CD4-positive, alpha-beta T cell treated with Interferon alpha-2 for 1 hour (primary cell): ENCODE measurements at regions not wholly inside any gene's neighbourhood (a gene's known extent, or its start where the extent isn't known, plus 50 kb on each side); places are given as distances from the start of the nearest gene placed in this dataset.

Experiments
- DNase-seq, 2 donors: peaks; one replicate each; pipeline ENCODE4 v3.0.0-alpha.2; 2020 to 2022

DNA sequence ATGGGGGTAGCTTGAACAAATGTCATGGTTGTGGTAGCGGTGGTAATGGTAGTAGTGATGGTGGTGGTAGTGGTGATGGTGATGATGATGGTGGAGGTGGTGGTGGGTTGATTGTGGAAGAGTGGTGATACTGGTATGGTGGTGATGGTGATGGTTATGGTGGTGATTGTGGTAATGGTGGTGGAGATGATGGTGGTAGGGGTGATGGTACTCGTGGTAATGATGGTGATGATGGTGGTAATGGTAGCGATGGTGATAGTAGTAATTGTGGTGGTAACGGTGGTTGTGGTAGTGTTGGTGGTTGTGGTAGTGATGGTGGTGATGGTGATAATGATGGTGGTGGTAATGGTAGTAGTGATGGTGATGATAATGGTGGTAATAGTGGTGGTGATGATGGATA is 65.7 kb upstream of the SDK1 start:
- no peak for DNase-seq

DNA sequence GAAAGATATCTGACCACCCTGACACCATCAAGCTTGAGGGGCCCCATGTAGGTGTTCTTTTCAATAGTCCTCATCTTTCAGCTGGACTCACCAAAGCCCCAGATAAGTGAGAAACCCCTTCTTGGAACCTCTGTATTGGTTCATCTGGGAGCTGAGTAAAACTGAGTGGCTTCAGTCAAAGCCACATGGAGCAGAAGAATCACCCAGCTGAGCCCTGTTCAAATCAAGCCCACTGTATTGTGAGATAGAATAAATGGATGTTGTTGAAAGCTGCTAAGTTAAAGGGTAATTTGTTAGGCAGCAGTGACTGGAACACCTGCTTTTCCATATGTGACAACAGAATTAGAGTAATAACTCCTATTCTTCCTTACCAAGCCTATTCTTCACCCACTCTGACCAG is 64.8 kb upstream of the SDK1 start:
- no peak for DNase-seq

DNA sequence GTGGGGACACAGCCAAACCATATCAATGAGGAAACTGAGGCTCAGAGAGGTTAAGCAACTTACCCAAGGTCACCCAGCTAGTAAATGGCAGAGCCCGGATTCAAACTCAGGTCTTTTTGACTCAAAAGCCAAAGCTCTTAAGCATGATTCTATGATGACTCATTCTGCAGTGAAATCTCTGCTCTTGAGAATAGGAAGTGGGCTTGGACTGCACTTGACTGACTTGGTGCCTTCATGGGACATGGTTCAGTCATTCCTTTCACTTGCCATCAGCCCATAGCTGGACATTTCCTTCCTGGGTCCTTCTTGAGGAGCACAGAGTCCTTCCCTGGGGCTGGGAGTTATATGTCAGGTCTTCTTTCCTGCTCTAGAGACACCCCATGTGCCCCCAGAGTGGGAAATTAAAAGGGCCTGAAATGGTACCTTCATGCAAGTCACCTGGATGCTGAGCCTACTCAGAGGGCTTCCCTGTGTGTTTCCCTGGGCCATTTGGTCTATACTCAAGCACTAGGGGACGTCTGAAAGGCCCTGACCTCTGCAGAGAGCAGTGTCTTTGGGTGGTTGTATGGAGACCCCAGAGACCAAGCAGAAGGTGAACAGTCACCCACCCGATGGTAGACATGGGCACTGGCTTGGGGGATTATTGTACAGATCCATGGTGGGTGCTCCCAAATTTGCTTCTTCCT is 62.4 kb upstream of the SDK1 start:
- DNase-seq: no peak

DNA sequence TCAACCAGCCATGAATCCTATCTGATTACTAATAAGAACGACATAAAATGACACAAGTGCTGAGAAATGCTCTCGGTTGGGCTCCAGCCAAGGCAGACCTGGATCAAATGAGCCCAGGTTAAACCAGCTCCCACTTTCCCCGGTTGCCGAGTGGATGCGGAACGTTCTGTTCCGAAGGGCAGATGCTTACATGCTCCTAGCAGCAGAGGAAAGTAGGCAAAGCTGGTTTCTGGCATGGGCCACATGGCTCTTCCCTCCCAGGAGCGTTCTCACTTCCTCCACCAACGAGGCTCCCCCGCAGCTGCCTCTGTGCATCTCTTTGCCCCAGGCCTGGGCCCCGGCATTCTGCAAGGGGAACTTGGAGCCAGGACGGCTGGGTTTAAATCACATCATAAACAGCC is 61.8 kb upstream of the SDK1 start:
- no peak for DNase-seq

DNA sequence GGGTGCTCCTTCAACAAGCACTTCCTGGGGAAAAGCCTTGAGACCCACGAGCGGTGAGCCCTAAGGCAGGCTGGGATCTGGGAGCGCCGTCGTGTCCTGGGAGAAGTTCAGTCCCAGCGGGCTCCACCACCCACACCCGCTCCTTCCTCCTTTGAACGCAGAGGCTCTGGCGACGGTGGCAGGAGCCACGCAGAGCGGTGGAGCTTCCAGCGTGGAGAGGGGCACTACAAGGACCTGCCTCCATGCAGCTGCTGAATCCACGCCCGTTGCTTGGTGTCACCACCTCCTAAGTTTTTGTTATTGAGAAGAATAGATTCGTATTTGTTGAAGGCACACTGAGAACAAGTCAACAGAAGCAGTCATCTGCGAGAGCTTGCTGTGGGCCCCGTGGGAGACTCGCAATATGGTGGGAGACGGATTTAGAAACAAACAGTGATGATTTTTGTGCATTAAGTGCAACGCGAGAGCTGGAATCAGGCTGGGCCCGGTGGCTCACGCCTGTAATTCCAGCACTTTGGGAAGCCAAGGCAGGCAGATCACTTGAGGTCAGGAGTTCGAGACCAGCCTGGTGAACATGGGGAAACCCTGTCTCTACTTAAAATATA is 60.1 kb upstream of the SDK1 start:
- DNase-seq: no peak

DNA sequence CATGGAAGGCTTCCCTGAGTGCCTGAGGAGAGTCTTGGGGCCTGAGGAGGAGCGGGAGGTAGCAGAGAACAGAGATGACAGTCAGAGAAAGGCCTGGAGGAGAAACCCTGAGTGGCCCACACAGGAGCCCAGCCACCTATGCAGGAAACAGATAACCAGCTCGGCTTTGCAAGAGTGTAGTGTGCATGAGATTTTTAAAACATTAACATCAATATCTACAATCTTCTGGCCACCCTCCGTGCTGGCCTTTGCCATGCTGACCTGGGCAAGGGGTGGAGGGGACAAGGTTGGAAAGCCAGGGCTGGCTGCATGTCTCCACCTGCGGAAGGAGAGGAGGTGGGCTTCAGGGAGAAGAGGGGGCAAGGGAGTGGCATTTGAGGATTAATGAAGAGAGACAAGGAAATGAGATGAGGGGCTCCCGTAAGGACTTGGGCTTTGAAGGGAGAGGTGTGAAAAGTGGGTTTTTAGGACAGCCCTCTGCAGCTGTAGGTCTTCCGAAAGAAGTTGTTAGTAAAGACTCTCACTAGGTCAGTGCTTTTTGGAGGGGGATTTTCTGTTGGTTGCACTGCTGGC is 59.3 kb upstream of the SDK1 start:
- no peak for DNase-seq

DNA sequence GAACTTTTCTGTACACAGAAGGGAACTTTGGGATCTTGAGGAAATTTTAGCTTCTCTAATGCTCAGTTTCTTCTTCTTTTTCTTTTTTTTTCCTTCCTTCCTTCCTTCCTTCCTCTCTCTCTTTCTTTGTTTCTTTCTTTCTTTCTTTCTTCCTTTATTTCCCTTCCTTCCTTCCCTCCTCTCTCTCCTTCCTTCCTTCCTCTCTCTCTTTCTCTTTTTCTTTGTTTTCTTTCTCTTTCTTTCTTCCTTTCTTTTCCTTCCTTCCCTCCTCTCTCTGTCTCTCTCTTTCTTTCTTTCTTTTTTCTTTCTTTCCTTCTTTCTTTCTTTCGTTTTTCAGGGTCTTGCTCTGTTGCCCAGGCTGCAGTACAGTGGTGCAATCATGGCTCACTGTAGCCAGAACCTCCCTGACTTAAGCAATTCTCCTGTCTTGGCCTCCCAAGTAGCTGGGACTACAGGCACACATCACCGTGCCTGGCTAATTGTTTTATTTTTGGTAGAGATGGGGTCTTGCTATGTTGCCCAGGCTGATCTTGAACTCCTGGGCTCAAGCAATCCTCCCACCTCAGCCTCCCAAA is 58.6 kb upstream of the SDK1 start:
- no peak for DNase-seq

DNA sequence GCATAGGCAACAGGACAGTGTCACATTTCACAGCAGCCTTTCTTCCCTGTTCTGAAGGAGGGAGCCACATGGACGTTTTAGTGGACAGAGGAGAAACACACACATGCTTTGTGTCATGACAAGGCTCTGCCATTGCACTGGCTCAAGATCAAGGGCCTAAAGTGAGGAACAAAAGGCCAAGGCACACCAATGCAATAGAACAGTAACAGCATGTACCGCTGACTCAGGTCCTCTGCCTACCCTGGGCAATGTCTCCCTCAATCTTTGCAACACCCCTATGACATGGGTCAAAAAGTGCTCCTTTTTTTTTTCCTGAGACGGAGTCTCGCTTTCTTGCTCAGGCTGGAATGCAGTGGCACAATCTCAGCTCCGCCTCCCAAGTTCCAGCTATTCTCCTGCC is 57.8 kb upstream of the SDK1 start:
- DNase-seq: no peak

DNA sequence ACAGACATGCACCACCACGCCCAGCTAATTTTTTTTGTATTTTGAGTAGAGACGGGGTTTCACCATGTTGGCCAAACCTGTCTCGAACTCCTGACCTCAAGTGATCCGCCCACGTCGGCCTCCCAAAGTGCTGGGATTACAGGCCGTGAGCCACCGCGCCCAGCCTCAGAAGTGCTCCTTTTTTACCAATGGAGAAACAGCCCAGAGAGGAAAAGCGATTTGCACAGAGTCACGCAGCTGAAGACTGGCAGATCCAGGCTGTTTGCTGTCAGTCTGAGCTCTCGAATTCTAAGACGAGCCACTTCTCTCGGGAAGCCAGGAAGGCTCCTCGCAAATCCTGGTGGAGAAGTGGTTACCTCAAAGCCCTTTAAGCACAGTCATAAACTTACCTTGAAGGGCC is 57.4 kb upstream of the SDK1 start:
- no peak for DNase-seq

DNA sequence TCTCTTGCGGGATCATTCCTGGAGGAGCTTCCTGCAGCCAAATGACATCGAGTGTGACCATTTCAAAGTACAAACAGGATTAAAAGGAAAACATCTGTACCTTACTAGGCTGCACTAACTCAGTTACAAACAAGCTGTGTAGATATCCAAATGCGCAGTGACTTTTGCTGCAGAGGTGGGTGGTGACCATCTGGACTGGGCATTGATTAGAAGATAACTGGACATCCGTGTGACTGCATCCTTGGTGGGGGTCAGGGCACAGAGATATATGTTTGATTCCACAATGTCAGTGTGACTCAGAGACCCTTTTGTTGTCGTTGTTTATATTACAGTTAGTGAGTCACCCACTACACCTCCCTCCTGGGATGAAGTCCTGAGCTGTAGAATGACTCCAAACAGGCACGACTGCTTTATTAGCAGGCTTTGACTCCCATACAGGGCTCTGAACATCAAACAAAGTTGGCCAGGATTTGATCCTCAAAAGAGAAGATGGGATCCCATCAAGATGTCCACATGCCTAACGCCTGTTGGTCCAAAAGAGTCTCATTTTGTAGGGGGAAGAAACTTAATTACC is 56.7 kb upstream of the SDK1 start:
- no peak for DNase-seq

DNA sequence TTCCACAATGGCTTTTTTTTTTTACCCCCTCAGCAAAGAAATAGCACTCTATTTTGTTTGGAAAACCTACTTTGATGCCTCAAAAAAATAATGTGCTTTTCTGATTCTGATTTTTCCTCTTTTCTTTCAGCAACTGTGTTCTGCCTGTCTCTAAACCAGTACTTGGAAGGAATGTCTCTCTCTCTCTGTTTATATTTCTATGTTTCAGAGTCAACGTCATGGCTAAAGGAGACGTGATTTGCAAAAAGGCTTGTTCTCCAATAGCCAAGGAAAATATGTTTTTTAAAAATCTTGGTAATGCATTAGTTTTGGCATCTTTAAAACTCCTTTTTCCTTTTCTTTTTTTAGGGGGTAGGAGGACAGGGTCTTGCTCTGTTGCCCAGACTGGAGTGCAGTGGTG is 56.0 kb upstream of the SDK1 start:
- no peak for DNase-seq

DNA sequence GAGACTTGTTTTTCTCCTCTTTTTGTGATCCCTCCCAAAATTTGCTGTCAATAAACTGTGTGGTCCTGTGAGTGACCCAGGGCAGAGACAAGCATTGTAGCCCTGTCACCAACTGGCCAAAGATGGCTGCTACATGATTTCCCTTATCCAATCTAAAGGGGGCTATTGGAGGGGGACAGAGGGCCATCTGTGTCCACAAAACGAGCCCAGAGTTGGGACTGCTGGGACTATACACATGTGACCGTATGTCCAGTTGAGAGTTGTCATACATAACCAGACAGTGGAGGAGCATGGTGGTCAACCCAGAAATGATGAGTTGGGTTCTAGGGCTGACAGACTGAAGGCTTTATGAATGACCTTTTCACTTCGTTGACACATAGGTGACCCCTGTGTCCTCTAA is 55.3 kb upstream of the SDK1 start:
- no peak for DNase-seq

DNA sequence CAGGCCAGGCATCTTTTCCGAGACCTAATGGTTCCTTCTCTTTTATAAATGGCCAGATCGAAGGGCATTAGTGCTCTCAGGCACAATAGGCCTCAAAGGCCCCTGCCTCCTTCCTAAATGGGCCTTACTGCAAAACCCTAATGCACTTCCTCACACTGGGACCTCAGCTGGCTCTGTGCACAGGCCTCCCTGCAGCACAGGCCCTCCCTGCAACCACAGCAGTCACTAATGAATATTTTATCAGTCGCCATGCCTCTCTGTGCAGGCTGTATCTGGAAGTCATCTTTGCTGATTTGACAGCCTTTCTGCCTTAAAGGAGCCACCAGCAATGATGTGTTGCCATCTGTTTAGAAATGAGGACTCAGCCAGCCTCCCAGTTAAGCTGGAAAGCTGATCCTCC is 54.9 kb upstream of the SDK1 start:
- DNase-seq: no peak

DNA sequence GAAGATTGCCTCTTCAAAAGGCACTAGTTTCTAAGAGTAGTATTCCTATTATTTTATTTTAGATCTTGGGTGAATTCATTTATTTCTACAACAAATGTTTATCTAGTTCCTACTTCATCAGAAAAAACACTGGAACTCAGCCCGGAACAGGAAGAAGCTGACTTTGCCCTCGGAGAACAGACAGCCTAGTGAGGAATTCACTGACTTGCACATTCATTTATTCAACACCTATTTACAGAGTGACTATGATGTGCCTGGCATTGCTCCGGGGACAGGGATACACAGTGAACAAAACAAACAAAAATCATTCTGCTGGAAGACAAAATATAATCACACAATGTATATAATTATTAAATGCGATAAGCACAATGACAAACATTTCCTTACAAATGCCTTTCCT is 54.4 kb upstream of the SDK1 start:
- DNase-seq: no peak

DNA sequence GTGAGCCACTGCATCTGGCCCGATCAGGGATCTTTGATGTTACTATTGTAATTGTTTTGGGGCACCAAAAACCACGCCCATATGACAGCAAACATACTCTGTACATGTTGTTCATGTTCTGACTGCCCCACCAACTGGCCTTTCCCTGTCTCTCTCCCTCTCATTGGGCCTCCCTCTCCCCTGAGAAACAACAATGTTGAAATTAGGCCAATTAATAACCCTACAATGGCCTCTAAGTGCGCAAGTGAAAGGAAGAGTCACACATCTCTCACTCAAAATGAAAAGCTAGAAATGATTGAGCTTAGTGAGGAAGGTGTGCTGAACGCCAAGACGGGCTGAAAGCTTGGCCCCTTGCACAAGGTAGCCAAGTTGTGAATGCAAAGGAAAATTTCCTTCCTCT is 50.3 kb upstream of the SDK1 start:
- no peak for DNase-seq
